ENCODE measurements at regions not wholly inside any gene's neighbourhood (a gene's known extent, or its start where the extent isn't known, plus 50 kb on each side); places are given as distances from the start of the nearest gene placed in this dataset.

DNA sequence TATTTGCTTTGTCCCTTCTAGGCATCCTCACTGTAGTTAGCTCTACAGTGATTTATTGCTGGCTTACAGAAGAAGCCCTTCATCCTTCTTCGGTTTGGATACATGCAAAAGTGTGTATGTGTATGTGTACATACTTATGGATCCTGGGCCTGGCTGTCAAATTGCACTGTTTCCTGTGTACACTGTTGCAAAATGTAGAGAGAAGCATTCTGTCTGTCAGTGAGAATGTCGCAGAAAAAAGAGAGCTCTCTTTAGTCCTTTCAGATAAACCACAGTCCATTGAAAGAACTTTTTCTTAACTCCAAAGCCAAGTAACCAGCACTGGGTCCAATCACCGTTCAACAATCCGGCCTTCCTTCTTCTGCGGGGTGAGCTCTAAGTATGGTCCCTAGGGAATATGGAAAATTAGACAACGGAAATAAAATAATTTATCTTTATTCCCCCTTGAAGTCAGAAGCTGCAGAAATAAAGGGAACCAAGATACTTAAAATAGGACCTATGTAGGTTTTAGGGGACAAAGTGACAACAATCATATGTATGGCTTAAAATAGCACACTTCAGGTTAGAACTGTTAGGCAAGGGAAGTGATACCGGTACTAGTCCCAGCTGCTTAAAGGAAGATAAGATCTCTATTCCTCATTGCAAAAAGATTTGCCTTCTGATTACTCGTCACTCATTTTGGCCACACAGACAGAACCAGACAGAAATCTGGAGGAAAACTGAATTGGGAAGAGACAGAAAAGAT lies 107.0 kb downstream of the CD83 start:
- no TSS peak for BruUV-seq (replicated peaks)
- ChIA-PET POLR2A (interaction anchor here (0.6 kb wide), 1 partner anchor 93 kb away, joined by 4 read pairs; no protein-coding TSS in a partner anchor), CTCF (no interaction called here)
- H3K27ac ChIP-seq (ENCODE audit: low read length): no peak overlapping the region
- H3K4me1 ChIP-seq (ENCODE audit: control insufficient read depth, insufficient read depth, low read length): no peaks in the 10 kb centered on the region
- no peak for DNase-seq (ENCODE audit: low read depth, low spot score)
- TF ChIP-seq POLR2AphosphoS5 (IDR thresholded peaks at IDR 0.05; ENCODE audit: low read depth, low read length): no peak
- TF ChIP-seq, protein P1, sequence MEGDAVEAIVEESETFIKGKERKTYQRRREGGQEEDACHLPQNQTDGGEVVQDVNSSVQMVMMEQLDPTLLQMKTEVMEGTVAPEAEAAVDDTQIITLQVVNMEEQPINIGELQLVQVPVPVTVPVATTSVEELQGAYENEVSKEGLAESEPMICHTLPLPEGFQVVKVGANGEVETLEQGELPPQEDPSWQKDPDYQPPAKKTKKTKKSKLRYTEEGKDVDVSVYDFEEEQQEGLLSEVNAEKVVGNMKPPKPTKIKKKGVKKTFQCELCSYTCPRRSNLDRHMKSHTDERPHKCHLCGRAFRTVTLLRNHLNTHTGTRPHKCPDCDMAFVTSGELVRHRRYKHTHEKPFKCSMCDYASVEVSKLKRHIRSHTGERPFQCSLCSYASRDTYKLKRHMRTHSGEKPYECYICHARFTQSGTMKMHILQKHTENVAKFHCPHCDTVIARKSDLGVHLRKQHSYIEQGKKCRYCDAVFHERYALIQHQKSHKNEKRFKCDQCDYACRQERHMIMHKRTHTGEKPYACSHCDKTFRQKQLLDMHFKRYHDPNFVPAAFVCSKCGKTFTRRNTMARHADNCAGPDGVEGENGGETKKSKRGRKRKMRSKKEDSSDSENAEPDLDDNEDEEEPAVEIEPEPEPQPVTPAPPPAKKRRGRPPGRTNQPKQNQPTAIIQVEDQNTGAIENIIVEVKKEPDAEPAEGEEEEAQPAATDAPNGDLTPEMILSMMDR (IDR thresholded peaks at IDR 0.05): no peak
- TF ChIP-seq TCF7L2 (IDR thresholded peaks at IDR 0.05; ENCODE audit: low read depth, low read length): no peak
- TF ChIP-seq, protein P2, sequence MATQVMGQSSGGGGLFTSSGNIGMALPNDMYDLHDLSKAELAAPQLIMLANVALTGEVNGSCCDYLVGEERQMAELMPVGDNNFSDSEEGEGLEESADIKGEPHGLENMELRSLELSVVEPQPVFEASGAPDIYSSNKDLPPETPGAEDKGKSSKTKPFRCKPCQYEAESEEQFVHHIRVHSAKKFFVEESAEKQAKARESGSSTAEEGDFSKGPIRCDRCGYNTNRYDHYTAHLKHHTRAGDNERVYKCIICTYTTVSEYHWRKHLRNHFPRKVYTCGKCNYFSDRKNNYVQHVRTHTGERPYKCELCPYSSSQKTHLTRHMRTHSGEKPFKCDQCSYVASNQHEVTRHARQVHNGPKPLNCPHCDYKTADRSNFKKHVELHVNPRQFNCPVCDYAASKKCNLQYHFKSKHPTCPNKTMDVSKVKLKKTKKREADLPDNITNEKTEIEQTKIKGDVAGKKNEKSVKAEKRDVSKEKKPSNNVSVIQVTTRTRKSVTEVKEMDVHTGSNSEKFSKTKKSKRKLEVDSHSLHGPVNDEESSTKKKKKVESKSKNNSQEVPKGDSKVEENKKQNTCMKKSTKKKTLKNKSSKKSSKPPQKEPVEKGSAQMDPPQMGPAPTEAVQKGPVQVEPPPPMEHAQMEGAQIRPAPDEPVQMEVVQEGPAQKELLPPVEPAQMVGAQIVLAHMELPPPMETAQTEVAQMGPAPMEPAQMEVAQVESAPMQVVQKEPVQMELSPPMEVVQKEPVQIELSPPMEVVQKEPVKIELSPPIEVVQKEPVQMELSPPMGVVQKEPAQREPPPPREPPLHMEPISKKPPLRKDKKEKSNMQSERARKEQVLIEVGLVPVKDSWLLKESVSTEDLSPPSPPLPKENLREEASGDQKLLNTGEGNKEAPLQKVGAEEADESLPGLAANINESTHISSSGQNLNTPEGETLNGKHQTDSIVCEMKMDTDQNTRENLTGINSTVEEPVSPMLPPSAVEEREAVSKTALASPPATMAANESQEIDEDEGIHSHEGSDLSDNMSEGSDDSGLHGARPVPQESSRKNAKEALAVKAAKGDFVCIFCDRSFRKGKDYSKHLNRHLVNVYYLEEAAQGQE (IDR thresholded peaks at IDR 0.05; ENCODE audit: insufficient read depth in 1 of 2, low read depth in 2 of 2, low read length in 1 of 2): no peak
- TF ChIP-seq SIN3A (IDR thresholded peaks at IDR 0.05; ENCODE audit: borderline replicate concordance, insufficient read depth, low read depth, low read length): no peak
- H3K4me3 ChIP-seq (ENCODE audit: low read depth in 2 of 2, low read length in 2 of 2): no peak overlapping the region
- ATAC-seq: no peak
- in situ Hi-C loops (cut with HindIII; ENCODE audit: low pct_unique_long_range_greater_than_20kb, low sequenced_read_pairs) (no loop called here), intact Hi-C loops (cut with micrococcal nuclease; ENCODE audit: unreplicated experiment) (no loop called here)
- no peaks in the 10 kb centered on the region for H3K9me3 ChIP-seq (ENCODE audit: control insufficient read depth, insufficient read depth, low read depth, low read length)
- peaks cover 2% of the 10 kb centered on the region for H3K27me3 ChIP-seq (ENCODE audit: control insufficient read depth, insufficient read depth, low read length)
- H3K36me3 ChIP-seq (ENCODE audit: control insufficient read depth, insufficient read depth, low read length): no peaks in the 10 kb centered on the region

DNA sequence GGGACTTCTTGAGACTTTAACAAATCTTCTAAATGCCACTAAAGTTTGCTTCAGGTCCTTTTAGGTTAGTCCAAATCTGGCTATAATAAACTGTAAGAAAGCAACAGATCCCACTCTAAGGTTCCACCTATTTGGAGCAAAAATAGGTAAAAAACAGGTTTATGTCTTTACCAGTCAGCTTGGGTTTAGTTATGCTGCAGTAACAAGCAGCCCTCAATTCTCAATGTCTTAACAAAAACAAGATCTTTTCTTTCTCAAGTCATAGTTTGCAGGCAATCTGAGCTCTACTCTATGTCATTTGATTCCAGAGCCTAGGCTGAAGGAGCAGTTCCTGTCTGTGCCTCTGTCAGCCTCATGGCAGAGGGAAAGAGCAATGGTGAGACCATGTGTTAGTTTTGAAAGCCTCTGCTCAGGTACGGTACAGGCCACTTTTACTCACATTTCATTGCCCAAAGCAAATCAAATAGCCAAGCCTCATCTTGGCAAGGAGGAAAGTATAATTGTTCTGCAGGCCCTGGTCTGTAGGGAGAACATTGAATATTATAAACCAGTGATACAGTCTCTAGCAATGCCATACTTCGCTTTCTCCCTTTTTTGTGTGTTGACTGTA lies 108.6 kb downstream of the CD83 start:
- ATAC-seq: no peak
- ChIA-PET CTCF (no interaction called here), POLR2A (no interaction called here)
- no peak overlapping the region for H3K27ac ChIP-seq (ENCODE audit: low read length)
- no TSS peak for BruUV-seq (replicated peaks)
- no peaks in the 10 kb centered on the region for H3K36me3 ChIP-seq (ENCODE audit: control insufficient read depth, insufficient read depth, low read length)
- TF ChIP-seq POLR2AphosphoS5 (IDR thresholded peaks at IDR 0.05; ENCODE audit: low read depth, low read length): no peak
- TF ChIP-seq, protein P2 (IDR thresholded peaks at IDR 0.05; ENCODE audit: insufficient read depth in 1 of 2, low read depth in 2 of 2, low read length in 1 of 2): no peak
- no peak for TF ChIP-seq TCF7L2 (IDR thresholded peaks at IDR 0.05; ENCODE audit: low read depth, low read length)
- TF ChIP-seq, protein P1 (IDR thresholded peaks at IDR 0.05): no peak
- TF ChIP-seq SIN3A (IDR thresholded peaks at IDR 0.05; ENCODE audit: borderline replicate concordance, insufficient read depth, low read depth, low read length): no peak
- in situ Hi-C loops (cut with HindIII; ENCODE audit: low pct_unique_long_range_greater_than_20kb, low sequenced_read_pairs): no loop called here
- intact Hi-C loops (cut with micrococcal nuclease; ENCODE audit: unreplicated experiment): no loop called here
- DNase-seq (ENCODE audit: low read depth, low spot score): no peak
- no peaks in the 10 kb centered on the region for H3K9me3 ChIP-seq (ENCODE audit: control insufficient read depth, insufficient read depth, low read depth, low read length)
- H3K27me3 ChIP-seq (ENCODE audit: control insufficient read depth, insufficient read depth, low read length): peaks cover 2% of the 10 kb centered on the region; the same call in 1 of the 2 replicates
- no peak overlapping the region for H3K4me3 ChIP-seq (ENCODE audit: low read depth in 2 of 2, low read length in 2 of 2)
- H3K4me1 ChIP-seq (ENCODE audit: control insufficient read depth, insufficient read depth, low read length): no peaks in the 10 kb centered on the region
